HG02642 (cell line): ENCODE measurements at regions not wholly inside any gene's neighbourhood (a gene's known extent, or its start where the extent isn't known, plus 50 kb on each side); places are given as distances from the start of the nearest gene placed in this dataset.

Experiments used
- ATAC-seq: cut with Tn5 transposase; IDR thresholded peaks from one replicate; pipeline ENCODE4 v1.9.1; 2021; ENCODE audit warnings: mild to moderate bottlenecking; ENCODE audit not compliant: unreplicated experiment, poor library complexity

DNA sequence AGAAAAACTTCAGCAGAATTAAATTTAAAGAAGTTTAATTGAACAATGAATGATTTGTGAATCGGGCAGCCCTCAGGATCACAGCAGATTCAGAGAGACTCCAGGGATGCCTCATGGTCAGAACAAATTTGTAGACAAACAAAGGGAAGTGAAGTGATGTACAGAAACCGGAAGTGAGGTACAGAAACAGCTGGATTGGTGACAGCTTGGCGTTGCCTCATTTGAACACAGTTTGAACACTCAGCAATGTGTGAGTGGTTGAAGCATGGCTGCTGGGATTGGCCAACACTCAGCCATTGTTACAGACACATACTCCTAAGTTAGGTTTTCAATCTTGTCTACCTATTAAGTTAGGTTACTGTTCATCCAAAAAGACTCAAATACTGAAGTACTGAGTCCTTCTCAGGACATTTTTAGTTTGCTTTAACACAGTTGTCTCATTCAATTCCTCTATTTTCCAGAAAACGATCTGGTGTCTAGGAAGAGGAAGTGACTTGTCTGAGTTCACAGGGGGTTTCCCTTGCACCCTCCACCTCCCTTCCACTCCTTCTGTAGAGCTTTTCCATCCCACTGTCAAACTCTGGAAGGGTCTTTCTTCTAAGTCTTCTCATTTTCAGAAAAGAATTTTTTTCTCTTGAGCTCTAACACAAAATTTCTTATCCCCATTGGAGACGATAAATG lies 137.9 kb downstream of the SLC4A3 start:
- ATAC-seq: no peak

DNA sequence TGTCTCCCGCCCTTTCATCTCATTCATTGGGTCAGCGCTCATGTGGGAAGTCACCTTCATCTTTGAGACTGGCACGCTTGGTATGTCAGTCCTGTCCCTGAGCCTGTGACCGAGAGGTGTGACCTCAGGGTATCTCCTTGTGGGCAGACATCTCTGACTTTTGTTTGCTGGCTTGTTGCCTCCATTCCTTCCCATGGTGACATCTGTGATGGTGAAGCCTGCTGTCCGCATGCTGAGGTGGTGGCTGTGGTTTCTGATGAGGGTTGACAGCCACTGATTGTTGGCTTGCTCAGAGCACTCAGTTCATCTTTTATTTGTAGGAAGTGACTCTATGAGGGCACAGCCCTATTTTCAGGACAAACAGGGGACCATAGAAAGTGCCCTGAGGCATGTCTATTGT lies 139.2 kb downstream of the SLC4A3 start:
- ATAC-seq: no peak

GRCh38 chr2:219769090-219769910 lies 141.9 kb downstream of the SLC4A3 start:
- ATAC-seq: no peak

DNA sequence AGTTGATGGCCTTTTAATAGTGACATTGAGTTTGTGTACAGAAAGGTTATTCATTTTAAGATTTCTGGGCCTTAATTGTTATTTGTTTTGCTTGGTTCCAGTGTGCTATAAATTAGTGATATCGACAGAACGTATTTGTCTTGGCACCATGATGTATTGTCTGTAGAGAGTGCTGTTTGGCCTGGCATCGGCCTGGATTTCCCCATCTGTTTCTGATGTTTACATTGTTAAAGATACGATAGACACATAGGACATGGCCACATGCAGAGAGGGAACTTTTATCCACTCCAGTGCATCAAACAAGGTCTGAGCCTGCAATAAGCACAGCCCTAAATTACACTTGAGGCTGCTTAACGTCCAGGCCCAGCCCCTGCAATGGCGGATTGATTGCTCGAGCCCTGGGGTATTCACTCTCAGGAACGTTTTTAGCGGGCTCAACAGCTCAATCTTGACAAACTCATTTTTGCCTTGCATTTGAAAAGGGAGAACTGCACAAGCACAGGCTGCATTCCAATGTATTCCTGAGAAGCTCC lies 144.7 kb downstream of the SLC4A3 start:
- no peak for ATAC-seq

DNA sequence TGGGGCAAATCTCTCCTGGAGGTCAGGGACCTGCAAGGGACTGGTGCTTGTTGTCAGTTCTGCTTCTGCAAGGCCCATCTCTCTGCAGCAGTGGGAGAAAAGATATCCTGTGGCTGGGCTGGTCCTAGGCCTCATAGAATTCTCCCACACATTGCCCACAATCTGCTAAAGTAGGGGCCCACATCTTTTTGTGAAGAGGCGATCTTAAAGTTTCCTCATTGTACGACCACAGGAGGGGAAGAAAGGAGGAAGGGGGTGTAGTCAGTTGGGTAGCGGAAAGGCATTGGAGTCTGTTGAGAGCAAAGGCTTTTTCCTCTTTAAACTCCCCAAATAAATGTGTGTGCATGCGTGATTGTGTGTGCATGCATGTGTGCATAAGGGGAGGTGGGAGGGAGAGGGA lies 145.3 kb downstream of the SLC4A3 start:
- ATAC-seq: no peak

DNA sequence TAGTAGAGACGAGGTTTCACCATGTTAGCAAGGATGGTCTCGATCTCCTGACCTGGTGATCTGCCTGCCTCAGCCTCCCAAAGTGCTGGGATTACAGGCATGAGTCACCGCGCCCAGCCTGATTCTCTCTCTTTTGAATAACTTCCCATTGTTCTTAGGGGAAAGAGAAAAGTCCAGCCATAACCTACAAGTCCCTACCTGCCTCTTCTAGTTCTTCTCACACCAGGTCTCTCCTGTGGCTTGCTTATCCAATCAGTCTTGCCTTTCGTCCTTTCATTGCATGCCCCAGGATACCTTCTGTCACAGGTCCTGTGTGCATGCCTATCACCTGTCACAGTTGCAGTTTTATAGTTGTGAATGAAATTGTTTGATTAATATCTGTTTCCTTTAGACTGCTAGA lies 148.1 kb downstream of the SLC4A3 start:
- no peak for ATAC-seq

DNA sequence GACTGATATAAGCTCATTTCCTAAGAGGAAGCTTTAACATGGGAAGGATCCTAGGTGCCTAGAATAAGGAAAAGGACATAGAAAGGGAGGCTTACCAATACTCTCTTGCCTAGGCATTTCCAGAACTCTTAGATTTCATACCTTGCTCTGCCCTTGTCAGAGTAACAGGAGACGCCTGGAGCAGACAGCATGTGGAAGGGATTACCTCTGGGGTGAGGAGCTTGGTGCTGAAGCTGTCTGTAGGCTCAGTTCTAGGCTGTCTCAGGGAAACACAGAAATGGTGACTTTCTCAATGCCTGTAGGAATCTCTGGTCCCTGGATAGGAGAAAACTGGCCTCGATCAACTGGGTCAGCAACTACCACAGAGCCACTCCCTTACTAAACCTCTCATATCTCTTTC lies 150.0 kb downstream of the SLC4A3 start:
- no peak for ATAC-seq

DNA sequence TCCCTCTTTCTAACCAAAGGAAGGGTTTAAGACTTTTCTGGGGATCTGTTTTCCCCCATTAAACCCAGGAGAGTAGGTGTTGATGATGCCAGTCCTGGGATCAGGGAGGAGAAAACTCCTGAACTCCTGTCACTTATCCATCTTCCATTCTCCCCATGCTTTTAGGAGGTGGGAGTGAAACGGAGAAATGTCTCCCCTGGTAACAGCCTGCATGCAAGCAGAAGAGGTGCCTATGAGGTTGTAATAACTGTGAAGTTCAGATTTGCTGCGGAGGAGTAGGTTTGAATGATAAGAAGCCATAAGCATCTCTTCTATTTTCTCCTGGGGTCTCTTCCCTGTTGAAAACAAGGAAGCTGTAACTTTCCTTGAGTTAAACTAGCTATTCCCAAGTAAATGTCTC lies 150.8 kb downstream of the SLC4A3 start:
- ATAC-seq: no peak

GRCh38 chr2:219782737-219783348 lies 155.4 kb downstream of the SLC4A3 start:
- ATAC-seq: no peak

GRCh38 chr2:219783359-219783975 lies 156.0 kb downstream of the SLC4A3 start:
- no peak for ATAC-seq

DNA sequence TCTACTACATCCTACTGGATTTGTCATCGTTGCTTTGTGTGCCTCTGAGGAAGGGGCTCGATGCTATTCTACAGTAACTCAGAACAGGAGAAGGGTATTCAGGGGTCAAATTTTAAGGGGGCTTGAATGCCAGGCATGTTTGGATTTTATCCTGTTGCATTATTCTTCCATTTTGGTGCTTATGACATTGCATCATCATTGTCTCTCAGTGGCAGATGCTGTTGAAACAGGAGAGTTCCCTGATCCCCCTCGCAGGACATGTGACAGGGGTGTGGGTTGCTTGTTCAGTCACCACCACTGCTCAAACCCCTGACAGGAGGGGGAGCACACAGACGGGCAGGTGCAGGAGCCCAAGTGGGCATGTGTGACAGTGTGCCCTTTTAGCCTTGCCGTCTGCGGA lies 156.7 kb downstream of the SLC4A3 start:
- no peak for ATAC-seq

DNA sequence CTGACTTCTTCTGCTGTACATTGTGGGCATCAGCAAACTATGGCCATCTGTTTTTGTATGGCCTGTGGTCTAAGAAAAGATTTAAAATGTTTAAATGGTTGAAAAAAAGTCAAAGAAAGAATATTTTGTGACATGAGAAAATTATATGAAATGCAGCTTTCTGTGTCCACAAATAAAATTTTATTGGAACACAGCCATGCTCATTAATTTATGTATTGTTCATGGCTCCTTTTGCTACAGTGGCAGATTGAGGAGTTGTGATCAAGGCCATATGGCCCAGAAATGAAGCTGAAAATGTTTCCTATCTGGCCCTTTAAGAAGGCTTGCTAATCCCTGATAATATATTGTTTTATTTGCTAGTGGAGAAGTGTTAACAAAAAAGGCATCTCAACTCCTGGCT lies 162.0 kb downstream of the SLC4A3 start:
- ATAC-seq: no peak

GRCh38 chr2:219792446-219792845 lies 165.0 kb downstream of the SLC4A3 start:
- ATAC-seq: no peak

DNA sequence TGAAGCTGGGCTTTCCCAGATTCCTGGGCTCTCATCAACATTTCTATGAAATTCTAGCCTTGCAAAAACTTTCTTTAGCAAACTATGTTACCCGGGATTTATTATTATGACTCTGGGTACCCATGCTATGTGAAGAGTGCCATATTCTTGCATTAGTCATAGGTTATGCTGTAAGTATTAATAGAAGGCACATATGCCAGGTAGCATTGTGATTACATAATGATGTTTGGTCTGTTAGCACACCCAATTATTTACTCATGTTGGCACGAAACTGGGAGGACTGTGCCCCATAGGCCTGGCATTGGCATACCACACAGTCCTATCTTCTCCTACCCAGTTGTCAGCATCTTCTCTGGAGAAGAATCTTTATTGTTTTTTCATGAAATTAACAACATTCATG lies 171.0 kb downstream of the SLC4A3 start:
- no peak for ATAC-seq

DNA sequence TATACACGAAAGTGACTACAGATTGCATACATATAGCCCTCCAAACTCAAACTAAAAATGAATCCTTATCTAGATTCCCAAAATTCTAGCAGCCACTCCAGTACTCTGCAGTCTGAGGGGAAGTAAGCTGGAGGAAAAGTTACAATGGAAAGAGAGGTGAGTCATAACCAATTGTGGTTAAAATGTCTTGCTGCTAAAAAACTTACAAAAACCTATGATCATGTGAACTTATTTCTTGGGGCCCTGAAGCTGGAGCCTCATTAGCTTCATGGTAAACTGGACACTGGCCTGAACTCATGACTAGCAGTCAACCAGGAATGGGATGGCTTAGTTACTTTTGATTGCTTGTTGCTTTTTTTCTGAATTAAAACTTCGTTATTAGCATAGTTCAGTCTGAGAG lies 175.9 kb downstream of the SLC4A3 start:
- no peak for ATAC-seq

- no peak for ATAC-seq
These were observed 183.5 kb downstream of the SLC4A3 start for GRCh38 chr2:219810895-219811294.

DNA sequence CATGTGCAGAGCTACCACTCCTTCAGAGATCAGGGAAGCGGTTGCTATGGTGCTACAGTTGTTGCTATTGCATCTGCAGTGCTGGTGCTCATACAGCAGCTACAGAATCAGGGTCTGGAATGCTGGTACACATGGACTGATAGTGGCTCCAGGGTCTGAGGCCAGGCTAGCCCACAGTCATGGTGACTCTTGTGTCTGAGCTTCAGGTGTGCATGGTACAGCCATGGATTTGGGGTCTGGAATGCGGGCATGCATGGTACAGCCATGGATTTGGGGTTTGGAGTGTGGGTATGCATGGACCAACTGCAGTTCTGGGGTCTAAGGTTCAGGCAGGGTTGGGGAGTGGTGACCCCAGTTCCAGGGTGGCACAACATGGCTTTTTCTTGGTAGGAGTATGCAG lies 185.2 kb downstream of the SLC4A3 start:
- no peak for ATAC-seq

DNA sequence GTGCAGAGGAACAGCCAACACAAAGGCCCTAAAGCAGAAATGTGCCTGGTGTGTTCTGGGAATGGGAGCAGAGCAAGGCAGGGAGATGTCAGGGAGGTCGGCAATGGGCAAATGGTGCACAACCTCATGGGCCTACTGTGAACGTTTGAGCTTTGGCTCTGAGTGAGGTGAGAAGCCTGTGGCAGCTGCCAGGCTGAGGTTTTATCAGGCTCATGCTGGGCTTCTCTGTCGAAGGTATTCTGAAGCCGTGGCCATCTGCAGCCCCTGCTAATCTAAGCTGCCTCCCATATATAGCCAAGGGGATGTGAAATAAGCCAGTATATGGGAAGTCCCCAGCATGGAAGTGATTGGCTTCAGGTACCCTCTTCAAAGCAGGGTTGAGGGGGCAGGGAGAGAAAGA lies 193.3 kb downstream of the SLC4A3 start:
- ATAC-seq: no peak

DNA sequence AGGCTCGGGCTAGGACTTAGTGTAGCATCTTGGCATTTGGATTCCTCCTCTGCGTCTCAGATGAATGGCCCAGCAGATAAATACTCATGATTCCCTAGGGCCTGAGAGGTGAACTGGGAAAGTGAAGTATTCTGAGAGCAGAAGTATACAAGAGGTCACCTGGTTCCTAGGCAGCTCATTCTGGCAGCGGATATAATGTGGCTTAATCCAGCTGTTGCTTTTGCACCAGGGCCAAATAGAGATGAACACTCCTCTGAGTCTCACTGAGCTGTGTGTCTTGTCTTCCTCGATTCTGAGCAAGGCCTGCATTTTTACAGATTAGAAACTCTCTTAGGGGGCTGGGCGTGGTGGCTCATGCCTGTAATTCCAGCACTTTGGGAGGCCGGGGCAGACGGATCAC lies 196.1 kb downstream of the SLC4A3 start:
- ATAC-seq: no peak

DNA sequence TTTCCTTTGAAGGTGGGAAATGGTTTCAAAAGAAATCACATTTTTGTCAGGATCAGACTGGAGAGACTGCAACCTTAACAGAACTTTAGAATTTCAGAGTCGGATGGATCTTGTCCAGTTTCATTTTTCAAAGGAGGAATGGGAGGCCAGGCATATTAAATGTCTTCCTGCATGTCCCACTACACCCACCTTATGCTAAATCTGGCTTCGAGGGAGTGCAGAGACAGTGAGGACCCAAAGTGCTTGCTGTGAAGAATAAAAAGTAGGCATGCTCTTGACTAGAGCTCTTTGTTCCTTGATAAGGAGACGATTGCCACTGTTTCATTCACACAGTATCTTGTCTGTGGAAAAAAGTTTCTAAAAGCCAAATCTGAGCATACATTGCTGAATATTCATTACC lies 197.6 kb downstream of the SLC4A3 start:
- ATAC-seq: no peak

DNA sequence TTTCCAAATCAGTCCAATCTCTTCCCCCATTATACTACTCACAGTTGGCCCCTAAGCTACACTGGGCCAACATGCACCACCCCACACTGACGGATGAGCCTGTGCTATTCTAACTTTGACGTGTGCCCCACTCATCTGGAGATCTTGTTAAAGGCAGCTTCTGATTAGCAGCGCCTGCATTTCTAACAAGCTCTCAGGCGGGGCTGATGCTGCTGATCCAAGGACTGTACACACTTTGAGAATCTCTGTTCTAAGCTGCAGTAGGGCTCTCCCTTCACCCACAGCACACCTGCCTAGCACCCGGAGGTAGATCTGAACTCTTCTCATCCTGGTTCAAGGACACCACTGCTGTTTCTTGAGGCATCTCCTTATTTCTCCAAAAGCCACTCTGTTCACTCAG lies 200.7 kb downstream of the SLC4A3 start:
- ATAC-seq: no peak
